ENCODE measurements at regions not wholly inside any gene's neighbourhood (a gene's known extent, or its start where the extent isn't known, plus 50 kb on each side); places are given as distances from the start of the nearest gene placed in this dataset.

DNA sequence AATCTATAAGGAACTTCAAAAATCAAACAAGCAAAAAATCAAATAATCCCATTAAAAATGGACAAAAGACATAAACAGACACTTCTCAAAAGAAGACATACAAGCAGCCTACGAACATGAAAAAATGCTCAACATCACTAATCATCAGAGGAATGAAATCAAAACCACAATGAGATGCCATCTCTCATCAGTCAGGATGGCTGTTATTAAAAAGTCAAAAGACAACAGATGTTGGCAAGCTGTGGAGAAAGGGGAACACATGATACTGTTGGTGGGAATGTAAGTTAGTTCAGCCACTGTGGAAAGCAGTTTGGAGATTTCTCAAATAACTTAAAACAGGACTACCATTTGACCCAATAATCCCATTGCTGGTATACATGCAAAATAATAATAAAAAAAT, 226.4 kb downstream of the S1PR1 start:
- TF ChIP-seq, protein P1, sequence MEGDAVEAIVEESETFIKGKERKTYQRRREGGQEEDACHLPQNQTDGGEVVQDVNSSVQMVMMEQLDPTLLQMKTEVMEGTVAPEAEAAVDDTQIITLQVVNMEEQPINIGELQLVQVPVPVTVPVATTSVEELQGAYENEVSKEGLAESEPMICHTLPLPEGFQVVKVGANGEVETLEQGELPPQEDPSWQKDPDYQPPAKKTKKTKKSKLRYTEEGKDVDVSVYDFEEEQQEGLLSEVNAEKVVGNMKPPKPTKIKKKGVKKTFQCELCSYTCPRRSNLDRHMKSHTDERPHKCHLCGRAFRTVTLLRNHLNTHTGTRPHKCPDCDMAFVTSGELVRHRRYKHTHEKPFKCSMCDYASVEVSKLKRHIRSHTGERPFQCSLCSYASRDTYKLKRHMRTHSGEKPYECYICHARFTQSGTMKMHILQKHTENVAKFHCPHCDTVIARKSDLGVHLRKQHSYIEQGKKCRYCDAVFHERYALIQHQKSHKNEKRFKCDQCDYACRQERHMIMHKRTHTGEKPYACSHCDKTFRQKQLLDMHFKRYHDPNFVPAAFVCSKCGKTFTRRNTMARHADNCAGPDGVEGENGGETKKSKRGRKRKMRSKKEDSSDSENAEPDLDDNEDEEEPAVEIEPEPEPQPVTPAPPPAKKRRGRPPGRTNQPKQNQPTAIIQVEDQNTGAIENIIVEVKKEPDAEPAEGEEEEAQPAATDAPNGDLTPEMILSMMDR (IDR thresholded peaks at IDR 0.05): no peak
- TF ChIP-seq POLR2A (IDR thresholded peaks at IDR 0.05): no peak
